ENCODE measurements at regions not wholly inside any gene's neighbourhood (a gene's known extent, or its start where the extent isn't known, plus 50 kb on each side); places are given as distances from the start of the nearest gene placed in this dataset.

DNA sequence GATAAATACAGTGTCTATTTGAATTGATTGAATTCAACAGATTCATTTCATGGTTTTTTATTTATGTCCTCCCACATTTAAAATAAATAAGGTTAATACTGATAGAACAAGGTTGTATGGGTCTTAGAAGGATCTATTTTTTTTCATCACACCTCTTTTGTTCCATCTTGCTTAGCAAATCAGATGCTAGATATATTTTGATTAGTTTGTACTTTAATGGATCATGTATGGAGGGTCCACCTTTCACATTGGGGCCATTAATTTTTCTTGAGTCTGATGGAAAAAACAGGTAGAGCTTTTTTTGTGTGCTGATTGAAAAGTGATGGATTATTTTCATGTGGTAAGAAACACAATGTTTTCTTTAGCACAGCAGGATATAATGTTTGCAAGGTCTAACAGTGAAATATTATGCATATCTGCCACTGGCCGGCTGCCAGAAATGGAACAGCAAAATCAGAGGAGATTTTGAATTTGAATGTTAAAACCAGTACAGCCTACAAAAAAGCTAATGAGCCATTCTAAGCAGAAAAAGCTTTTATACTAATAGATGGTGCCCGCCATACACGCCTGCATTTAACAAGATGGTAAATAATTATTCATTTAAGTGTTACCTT lies 188.1 kb upstream of the ETAA1 start:
- no peaks in the 10 kb centered on the region for H3K9me3 ChIP-seq (ENCODE audit: control insufficient read depth, insufficient read depth, low read length)
- H3K9ac ChIP-seq (ENCODE audit: low read depth, low read length): no peak overlapping the region
- H3K4me1 ChIP-seq (ENCODE audit: insufficient read depth, low read length): 0 out of 2 replicates have a peak, but pooled peaks cover 8% of the 10 kb centered on the region
- H3K36me3 ChIP-seq (ENCODE audit: insufficient read depth, low read length): no peaks in the 10 kb centered on the region

DNA sequence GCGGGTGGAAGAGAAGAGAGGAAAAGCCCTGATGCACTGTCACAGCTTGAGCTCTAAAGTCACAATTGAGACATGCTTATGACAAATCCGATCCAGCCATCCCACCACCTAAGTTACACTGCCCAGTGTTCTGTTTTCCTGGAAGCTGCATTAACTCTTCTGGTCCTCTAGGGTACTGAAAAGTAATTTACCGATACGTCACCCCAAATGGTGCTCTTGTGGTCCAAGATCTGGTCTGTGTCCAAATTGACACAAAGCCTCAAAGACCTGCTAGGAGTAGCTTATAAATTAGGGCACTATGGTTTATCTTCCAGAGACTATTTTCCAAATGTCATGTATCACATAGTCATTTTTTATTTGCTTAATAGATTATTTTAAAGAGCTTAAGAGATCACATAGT lies 186.7 kb upstream of the ETAA1 start:
- Histone ChIP-seq H3K9me3 (ENCODE audit: control insufficient read depth, insufficient read depth, low read length) (no peaks in the 10 kb centered on the region), H3K36me3 (ENCODE audit: insufficient read depth, low read length) (no peaks in the 10 kb centered on the region), H3K4me1 (ENCODE audit: insufficient read depth, low read length) (peaks cover 11% of the 10 kb centered on the region; the same call in 1 of the 2 replicates), H3K9ac (ENCODE audit: low read depth, low read length) (no peak overlapping the region)

- no peak overlapping the region for H3K9ac ChIP-seq (ENCODE audit: low read depth, low read length)
Observed at GRCh38 chr2:67212203-67212602, 184.9 kb upstream of the ETAA1 start.

GRCh38 chr2:67213270-67213670 lies 183.9 kb upstream of the ETAA1 start:
- H3K36me3 ChIP-seq (ENCODE audit: insufficient read depth, low read length): no peaks in the 10 kb centered on the region
- no peaks in the 10 kb centered on the region for H3K9me3 ChIP-seq (ENCODE audit: control insufficient read depth, insufficient read depth, low read length)
- H3K4me1 ChIP-seq (ENCODE audit: insufficient read depth, low read length): peaks cover 6% of the 10 kb centered on the region; the same call in 1 of the 2 replicates
- H3K9ac ChIP-seq (ENCODE audit: low read depth, low read length): no peak overlapping the region

More at GRCh38 chr2:67212203-67212602, 184.9 kb upstream of the ETAA1 start:
- Histone ChIP-seq H3K4me1 (ENCODE audit: insufficient read depth, low read length) (peaks cover 11% of the 10 kb centered on the region; the same call in 1 of the 2 replicates), H3K36me3 (ENCODE audit: insufficient read depth, low read length) (no peaks in the 10 kb centered on the region), H3K9me3 (ENCODE audit: control insufficient read depth, insufficient read depth, low read length) (no peaks in the 10 kb centered on the region)

- no peak overlapping the region for H3K9ac ChIP-seq (ENCODE audit: low read depth, low read length)
- no peaks in the 10 kb centered on the region for H3K9me3 ChIP-seq (ENCODE audit: control insufficient read depth, insufficient read depth, low read length)
- H3K4me1 ChIP-seq (ENCODE audit: insufficient read depth, low read length): peaks cover 6% of the 10 kb centered on the region; the same call in 1 of the 2 replicates
- H3K36me3 ChIP-seq (ENCODE audit: insufficient read depth, low read length): no peaks in the 10 kb centered on the region
Observed at GRCh38 chr2:67213677-67214402, 183.3 kb upstream of the ETAA1 start.

DNA sequence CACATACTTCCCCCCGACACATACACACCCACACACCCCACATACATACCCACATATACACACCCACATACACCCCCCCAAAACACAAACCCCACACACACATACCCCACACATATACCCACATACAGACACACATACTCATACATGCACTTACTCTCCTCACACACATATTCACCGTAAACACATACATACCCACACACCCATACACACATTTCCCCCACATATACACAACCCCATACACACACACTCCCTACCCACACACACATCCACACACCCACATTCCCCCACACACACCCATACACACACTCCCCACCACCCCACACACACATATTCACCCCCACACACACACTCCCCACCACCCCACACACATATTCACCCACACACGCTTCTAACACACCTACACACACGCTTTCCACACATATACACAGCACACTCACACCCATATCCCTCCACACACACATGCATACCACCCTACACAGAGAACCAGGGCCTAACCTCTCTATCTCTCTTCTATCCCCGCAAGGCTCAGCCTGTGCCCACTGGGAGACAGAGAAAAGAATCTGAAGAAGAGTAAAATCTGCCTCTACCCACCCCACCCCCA lies 182.4 kb upstream of the ETAA1 start:
- peaks cover 6% of the 10 kb centered on the region; the same call in 1 of the 2 replicates for H3K4me1 ChIP-seq (ENCODE audit: insufficient read depth, low read length)
- H3K36me3 ChIP-seq (ENCODE audit: insufficient read depth, low read length): no peaks in the 10 kb centered on the region
- H3K9me3 ChIP-seq (ENCODE audit: control insufficient read depth, insufficient read depth, low read length): no peaks in the 10 kb centered on the region
- H3K9ac ChIP-seq (ENCODE audit: low read depth, low read length): no peak overlapping the region

DNA sequence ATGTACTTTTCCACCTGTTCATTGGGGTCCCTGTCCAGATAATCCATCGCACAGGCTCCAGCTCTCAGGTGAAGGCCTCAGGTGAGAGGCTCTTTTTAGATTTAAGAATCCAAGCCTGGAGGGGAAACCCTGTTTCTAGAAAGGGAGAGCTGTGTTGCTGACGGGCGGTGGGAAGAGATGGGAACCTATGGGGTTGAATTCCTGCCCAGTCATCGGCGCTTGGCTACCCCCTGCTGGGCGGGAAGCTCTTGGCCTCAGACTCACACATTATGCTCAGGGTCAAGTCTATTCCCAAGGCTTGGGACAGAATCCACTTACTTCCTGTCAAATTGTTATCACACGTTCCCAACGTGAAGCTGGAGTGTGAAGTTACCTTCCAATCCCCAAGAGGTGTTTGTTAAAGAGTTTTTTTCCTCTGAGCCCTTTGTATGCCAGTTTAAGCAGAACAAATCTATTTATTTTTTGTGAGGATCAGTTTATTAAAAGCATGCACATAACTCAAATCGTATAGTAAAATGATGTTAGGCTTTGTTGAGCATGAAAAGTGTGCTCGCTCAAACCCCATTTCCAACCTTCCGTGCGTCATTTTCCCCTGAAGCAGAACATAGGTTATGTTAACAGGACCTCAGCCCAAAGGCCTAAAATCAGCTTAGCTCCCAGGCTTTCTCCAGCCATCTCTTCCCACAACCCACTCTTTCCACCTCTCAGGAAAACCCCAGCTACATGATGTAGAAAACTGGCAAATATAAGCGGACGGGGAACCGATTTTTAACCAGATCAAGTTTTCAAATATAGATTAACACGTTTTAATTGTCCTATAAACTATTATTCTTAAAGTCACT lies 181.7 kb upstream of the ETAA1 start:
- Histone ChIP-seq H3K9me3 (ENCODE audit: control insufficient read depth, insufficient read depth, low read length) (no peaks in the 10 kb centered on the region), H3K9ac (ENCODE audit: low read depth, low read length) (no peak overlapping the region), H3K36me3 (ENCODE audit: insufficient read depth, low read length) (no peaks in the 10 kb centered on the region), H3K4me1 (ENCODE audit: insufficient read depth, low read length) (peaks cover 6% of the 10 kb centered on the region; the same call in 1 of the 2 replicates)

- H3K4me1 ChIP-seq (ENCODE audit: insufficient read depth, low read length): peaks cover 6% of the 10 kb centered on the region; the same call in 1 of the 2 replicates
- no peaks in the 10 kb centered on the region for H3K36me3 ChIP-seq (ENCODE audit: insufficient read depth, low read length)
- no peaks in the 10 kb centered on the region for H3K9me3 ChIP-seq (ENCODE audit: control insufficient read depth, insufficient read depth, low read length)
- no peak overlapping the region for H3K9ac ChIP-seq (ENCODE audit: low read depth, low read length)
Observed at GRCh38 chr2:67216103-67216502, 181.0 kb upstream of the ETAA1 start.

DNA sequence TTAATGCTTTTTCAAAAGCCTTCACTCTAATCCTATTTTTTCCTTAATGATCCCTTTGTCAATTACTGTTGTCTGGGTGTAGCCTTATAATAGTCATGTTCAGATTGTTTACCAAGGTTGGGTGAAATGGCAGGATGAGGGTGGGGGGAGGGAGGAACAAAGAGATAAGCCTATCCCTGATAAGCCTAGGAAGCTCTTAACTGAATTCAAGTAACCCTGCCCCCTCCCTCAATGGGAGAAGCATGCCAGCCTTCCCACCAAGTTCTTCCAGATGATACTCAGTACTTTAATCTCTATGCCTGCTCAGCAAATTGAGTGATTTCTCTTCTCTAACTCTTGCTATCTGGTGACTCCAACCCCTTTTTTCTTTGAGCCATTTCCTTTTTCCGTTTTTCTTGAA lies 180.3 kb upstream of the ETAA1 start:
- Histone ChIP-seq H3K36me3 (ENCODE audit: insufficient read depth, low read length) (no peaks in the 10 kb centered on the region), H3K4me1 (ENCODE audit: insufficient read depth, low read length) (peaks cover 6% of the 10 kb centered on the region; the same call in 1 of the 2 replicates), H3K9ac (ENCODE audit: low read depth, low read length) (no peak overlapping the region), H3K9me3 (ENCODE audit: control insufficient read depth, insufficient read depth, low read length) (no peaks in the 10 kb centered on the region)

DNA sequence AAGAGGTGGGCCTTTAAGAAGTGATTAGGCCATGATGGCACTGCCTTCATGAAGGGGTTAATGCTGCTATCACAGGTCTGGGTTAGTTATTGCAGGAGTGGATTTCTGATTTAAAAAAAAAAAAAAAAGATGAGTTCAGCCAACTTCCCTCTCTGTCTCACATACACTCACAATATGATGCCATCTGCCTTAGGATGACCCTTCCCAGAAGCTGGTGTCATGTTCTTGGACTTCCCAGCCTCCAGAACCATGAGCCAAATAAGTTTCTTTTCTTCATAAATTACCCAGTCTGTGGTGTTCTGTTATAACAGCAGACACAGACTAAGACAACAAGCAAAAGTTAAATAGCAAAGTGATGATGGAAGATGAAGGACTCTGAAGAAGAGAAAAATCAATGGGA lies 179.7 kb upstream of the ETAA1 start:
- H3K4me1 ChIP-seq (ENCODE audit: insufficient read depth, low read length): peaks cover 6% of the 10 kb centered on the region; the same call in 1 of the 2 replicates
- no peaks in the 10 kb centered on the region for H3K36me3 ChIP-seq (ENCODE audit: insufficient read depth, low read length)
- no peaks in the 10 kb centered on the region for H3K9me3 ChIP-seq (ENCODE audit: control insufficient read depth, insufficient read depth, low read length)
- no peak overlapping the region for H3K9ac ChIP-seq (ENCODE audit: low read depth, low read length)

GRCh38 chr2:67218056-67218455 lies 179.1 kb upstream of the ETAA1 start:
- Histone ChIP-seq H3K36me3 (ENCODE audit: insufficient read depth, low read length) (no peaks in the 10 kb centered on the region), H3K9me3 (ENCODE audit: control insufficient read depth, insufficient read depth, low read length) (no peaks in the 10 kb centered on the region)

GRCh38 chr2:67219651-67220050 lies 177.5 kb upstream of the ETAA1 start:
- Histone ChIP-seq H3K4me1 (ENCODE audit: insufficient read depth, low read length) (peaks cover 4% of the 10 kb centered on the region; the same call in 1 of the 2 replicates), H3K36me3 (ENCODE audit: insufficient read depth, low read length) (no peaks in the 10 kb centered on the region), H3K9ac (ENCODE audit: low read depth, low read length) (no peak overlapping the region), H3K9me3 (ENCODE audit: control insufficient read depth, insufficient read depth, low read length) (no peaks in the 10 kb centered on the region)

More at GRCh38 chr2:67218056-67218455, 179.1 kb upstream of the ETAA1 start:
- H3K4me1 ChIP-seq (ENCODE audit: insufficient read depth, low read length): peaks cover 6% of the 10 kb centered on the region; the same call in 1 of the 2 replicates
- H3K9ac ChIP-seq (ENCODE audit: low read depth, low read length): no peak overlapping the region

DNA sequence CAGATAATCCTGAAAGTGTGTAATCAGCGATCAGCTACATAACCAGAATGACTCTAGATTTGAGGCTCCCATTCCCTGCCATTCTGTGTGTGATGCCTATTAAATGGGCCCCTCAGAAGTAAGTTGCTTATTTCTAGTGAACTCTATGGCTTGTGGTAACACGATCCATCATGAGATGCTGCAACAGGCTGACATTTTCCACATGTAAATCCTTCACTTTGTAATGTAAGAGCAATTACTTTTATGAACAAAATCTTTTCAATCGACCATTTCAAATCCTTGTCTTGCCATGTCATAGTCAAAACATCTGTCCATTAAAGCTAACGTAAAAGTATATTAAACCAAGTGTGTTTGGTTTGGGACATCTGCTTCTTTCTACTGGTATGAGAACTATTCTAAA lies 175.9 kb upstream of the ETAA1 start:
- no peaks in the 10 kb centered on the region for H3K9me3 ChIP-seq (ENCODE audit: control insufficient read depth, insufficient read depth, low read length)
- H3K9ac ChIP-seq (ENCODE audit: low read depth, low read length): no peak overlapping the region
- H3K36me3 ChIP-seq (ENCODE audit: insufficient read depth, low read length): no peaks in the 10 kb centered on the region
- H3K4me1 ChIP-seq (ENCODE audit: insufficient read depth, low read length): no peaks in the 10 kb centered on the region

All from ES-I3 (cell line).